PC-3 (cell line): ENCODE measurements at regions not wholly inside any gene's neighbourhood (a gene's known extent, or its start where the extent isn't known, plus 50 kb on each side); places are given as distances from the start of the nearest gene placed in this dataset.

Source experiments
- ATAC-seq: fragments of 200-7000 bp; cut with Tn5 transposase; 2 replicates; pipeline ENCODE4 v1.9.1; 2020; ENCODE audit warnings: mild to moderate bottlenecking, moderate library complexity
- BruUV-seq: library from RNA; stranded (reverse); fragments of 400-500 nt; replicated peaks from 2 replicates; lab custom pipeline; 2021; lab: Mats Ljungman, UMichigan
- CTCF ChIA-PET: fragments of 300-600 bp; sonication (Branson Sonifier 250); formaldehyde crosslinking; loops from one replicate; lab custom pipeline; 2022; ENCODE audit warnings: antibody characterized with exemption; lab: Charles Lee
- POLR2A ChIA-PET: fragments of 300-600 bp; sonication (Branson Sonifier 250); formaldehyde crosslinking; loops from one replicate; lab custom pipeline; 2022; ENCODE audit warnings: antibody characterized with exemption; ENCODE audit not compliant: unreplicated experiment; lab: Charles Lee
- DNase-seq: peaks from one replicate; pipeline ENCODE4 v3.0.0-alpha.2; 2015
- H2AFZ ChIP-seq: fragments of 300-600 bp; sonication (generic); 2 replicates; pipeline ENCODE4 v1.6.0; 2016; ENCODE audit warnings: antibody characterized with exemption, low read length
- H3F3A ChIP-seq: fragments of 300-600 bp; sonication (generic); one replicate; pipeline ENCODE4 v1.6.0; 2017; ENCODE audit warnings: antibody characterized with exemption, low read length, control low read depth, mild to moderate bottlenecking; ENCODE audit not compliant: unreplicated experiment
- H3K27ac ChIP-seq: fragments of 300-600 bp; sonication (generic); 2 replicates; pipeline ENCODE4 v1.5.1; 2016; ENCODE audit warnings: mild to moderate bottlenecking, low read length
- H3K27me3 ChIP-seq: fragments of 300-600 bp; sonication (generic); 2 replicates; pipeline ENCODE4 v1.6.1; 2016; ENCODE audit warnings: low read length, mixed read lengths
- H3K36me3 ChIP-seq: fragments of 300-600 bp; sonication (generic); 2 replicates; pipeline ENCODE4 v1.6.1; 2016; ENCODE audit warnings: low read depth, mixed run types, low read length, mixed read lengths
- H3K4me1 ChIP-seq: fragments of 300-600 bp; sonication (generic); 2 replicates; pipeline ENCODE4 v1.5.1; 2016; ENCODE audit warnings: low read length; ENCODE audit not compliant: insufficient read depth
- H3K4me2 ChIP-seq: fragments of 300-600 bp; sonication (generic); 2 replicates; pipeline ENCODE4 v1.6.0; 2016; ENCODE audit warnings: low read length
- H3K4me3 ChIP-seq: fragments of 300-600 bp; sonication (generic); 2 replicates; pipeline ENCODE4 v1.5.1; 2016; ENCODE audit warnings: mild to moderate bottlenecking, low read length, mixed read lengths
- H3K79me2 ChIP-seq: fragments of 300-600 bp; sonication (generic); 2 replicates; pipeline ENCODE4 v1.6.1; 2017; ENCODE audit warnings: low read length, mixed read lengths
- H3K9ac ChIP-seq: fragments of 300-600 bp; sonication (generic); 2 replicates; pipeline ENCODE4 v1.6.0; 2016; ENCODE audit warnings: mild to moderate bottlenecking, low read length
- H3K9me2 ChIP-seq: fragments of 300-600 bp; sonication (generic); replicated peaks from 2 replicates; pipeline ENCODE4 v1.6.1; 2016; ENCODE audit warnings: mixed run types, low read length, mixed read lengths
- H3K9me3 ChIP-seq: fragments of 300-600 bp; sonication (generic); 2 replicates; pipeline ENCODE4 v1.6.1; 2016; ENCODE audit warnings: low read length, mixed read lengths
- H4K20me1 ChIP-seq: fragments of 300-600 bp; sonication (generic); 2 replicates; pipeline ENCODE4 v1.6.1; 2016; ENCODE audit warnings: low read length, mixed read lengths
- CTCF ChIP-seq: fragments of 300-600 bp; sonication (generic); conservative IDR thresholded peaks from 2 replicates; pipeline ENCODE4 v1.5.1; 2017; ENCODE audit warnings: antibody characterized with exemption, low read depth, mild to moderate bottlenecking, low read length
- EZH2 ChIP-seq: fragments of 300-600 bp; sonication (generic); IDR thresholded peaks from one replicate; pipeline ENCODE4 v1.6.1; 2017; ENCODE audit warnings: antibody characterized with exemption, mild to moderate bottlenecking, low read length; ENCODE audit not compliant: unreplicated experiment
- EZH2phosphoT487 ChIP-seq: fragments of 300-600 bp; sonication (generic); IDR thresholded peaks from 2 replicates; pipeline ENCODE4 v1.6.1; 2018; ENCODE audit warnings: mild to moderate bottlenecking, antibody characterized with exemption, low read length, borderline replicate concordance
- intact Hi-C: fragments of 100-400 bp; cut with micrococcal nuclease; formaldehyde crosslinking; loops from 2 replicates; pipeline ENCODE4 v1.9.0; 2023

- intact Hi-C loops, result no loop called here
- POLR2A ChIA-PET, result no interaction called here
- no TSS peak for BruUV-seq
- Histone ChIP-seq H3K4me1 (peaks cover 3% of the 10 kb centered on the region; the same call in 1 of the 2 replicates), H3K4me3 (no peak overlapping the region), H4K20me1 (no peaks in the 10 kb centered on the region), H3K9me3 (no peaks in the 10 kb centered on the region), H3K79me2 (no peaks in the 10 kb centered on the region), H3K27me3 (peaks cover 39% of the 10 kb centered on the region), H3K36me3 (no peaks in the 10 kb centered on the region), H3K4me2 (no peak overlapping the region), H3K27ac (no peak overlapping the region), H3F3A (no peaks in the 10 kb centered on the region), H3K9ac (no peak overlapping the region), H2AFZ (no peak overlapping the region), H3K9me2 (no peaks in the 10 kb centered on the region)
- CTCF ChIA-PET, result no interaction called here
- DNase-seq, result peak; percentile 25
- ATAC-seq, result no peak
- TF ChIP-seq EZH2phosphoT487 (no peak), CTCF (no peak), EZH2 (no peak)
Measured at GRCh38 chr11:32233276-32233675, 142.4 kb downstream of the RCN1 start.

GRCh38 chr11:32233928-32234327, 143.1 kb downstream of the RCN1 start:
- no peaks in the 10 kb centered on the region for H3F3A ChIP-seq
- no peaks in the 10 kb centered on the region for H3K36me3 ChIP-seq
- no peak overlapping the region for H3K27ac ChIP-seq
- peaks cover 3% of the 10 kb centered on the region; the same call in 1 of the 2 replicates for H3K4me1 ChIP-seq
- ChIA-PET POLR2A (no interaction called here), CTCF (no interaction called here)
- BruUV-seq, result no TSS peak
- H3K9me2 ChIP-seq, result no peaks in the 10 kb centered on the region
- H3K27me3 ChIP-seq, result peaks cover 44% of the 10 kb centered on the region
- DNase-seq, result no peak
- H3K4me3 ChIP-seq, result no peak overlapping the region
- no peak overlapping the region for H3K4me2 ChIP-seq
- no peak overlapping the region for H2AFZ ChIP-seq
- no peak overlapping the region for H3K9ac ChIP-seq
- H3K79me2 ChIP-seq, result no peaks in the 10 kb centered on the region
- no peaks in the 10 kb centered on the region for H3K9me3 ChIP-seq
- no peaks in the 10 kb centered on the region for H4K20me1 ChIP-seq
- intact Hi-C loops, result no loop called here
- no peak for ATAC-seq
- TF ChIP-seq EZH2phosphoT487, result no peak

GRCh38 chr11:32244453-32244852, 153.6 kb downstream of the RCN1 start:
- intact Hi-C loops, result no loop called here
- no peak for ATAC-seq

More at GRCh38 chr11:32244453-32244852, 153.6 kb downstream of the RCN1 start:
- no peak overlapping the region for H3K27ac ChIP-seq
- no peak overlapping the region for H3K9ac ChIP-seq
- H3F3A ChIP-seq, result no peaks in the 10 kb centered on the region
- TF ChIP-seq CTCF (no peak), EZH2phosphoT487 (no peak), EZH2 (no peak)
- H3K4me2 ChIP-seq, result no peak overlapping the region
- no peaks in the 10 kb centered on the region for H4K20me1 ChIP-seq
- no peak overlapping the region for H3K4me3 ChIP-seq
- H3K9me2 ChIP-seq, result no peaks in the 10 kb centered on the region
- H3K4me1 ChIP-seq, result no peaks in the 10 kb centered on the region
- H3K9me3 ChIP-seq, result no peaks in the 10 kb centered on the region
- no TSS peak for BruUV-seq
- no peak for DNase-seq
- POLR2A ChIA-PET, result no interaction called here
- CTCF ChIA-PET, result interaction anchor here (0.5 to 1.0 kb wide), 3 partner anchors 31 to 81 kb away, joined by 4 to 11 read pairs (median 7); no protein-coding TSS in a partner anchor
- H2AFZ ChIP-seq, result no peak overlapping the region
- no peaks in the 10 kb centered on the region for H3K36me3 ChIP-seq
- H3K27me3 ChIP-seq, result 0 out of 2 replicates have a peak, but pooled peaks cover 6% of the 10 kb centered on the region
- H3K79me2 ChIP-seq, result no peaks in the 10 kb centered on the region
